ENCODE measurements at regions not wholly inside any gene's neighbourhood (a gene's known extent, or its start where the extent isn't known, plus 50 kb on each side); places are given as distances from the start of the nearest gene placed in this dataset.

GRCh38 chr4:138899999-138900398 lies 115.6 kb upstream of the NOCT start:
- intact Hi-C loops (cut with DNase I) = no loop called here
- ATAC-seq (no peak), DNase-seq (ENCODE audit: low spot score) (no peak)

GRCh38 chr4:138898282-138898681 lies 117.3 kb upstream of the NOCT start:
- no peak for DNase-seq (ENCODE audit: low spot score)
- no peak for ATAC-seq
- intact Hi-C loops (cut with DNase I) = no loop called here

GRCh38 chr4:138897811-138898226 lies 117.8 kb upstream of the NOCT start:
- ATAC-seq (no peak), DNase-seq (ENCODE audit: low spot score) (no peak)
- intact Hi-C loops (cut with DNase I) = no loop called here

- intact Hi-C loops (cut with DNase I) = no loop called here
- DNase-seq (ENCODE audit: low spot score) (no peak), ATAC-seq (no peak)
These were observed 120.9 kb upstream of the NOCT start for GRCh38 chr4:138894709-138895108.

GRCh38 chr4:138894011-138894410 lies 121.6 kb upstream of the NOCT start:
- ATAC-seq (no peak), DNase-seq (ENCODE audit: low spot score) (no peak)
- intact Hi-C loops (cut with DNase I) = no loop called here

DNA sequence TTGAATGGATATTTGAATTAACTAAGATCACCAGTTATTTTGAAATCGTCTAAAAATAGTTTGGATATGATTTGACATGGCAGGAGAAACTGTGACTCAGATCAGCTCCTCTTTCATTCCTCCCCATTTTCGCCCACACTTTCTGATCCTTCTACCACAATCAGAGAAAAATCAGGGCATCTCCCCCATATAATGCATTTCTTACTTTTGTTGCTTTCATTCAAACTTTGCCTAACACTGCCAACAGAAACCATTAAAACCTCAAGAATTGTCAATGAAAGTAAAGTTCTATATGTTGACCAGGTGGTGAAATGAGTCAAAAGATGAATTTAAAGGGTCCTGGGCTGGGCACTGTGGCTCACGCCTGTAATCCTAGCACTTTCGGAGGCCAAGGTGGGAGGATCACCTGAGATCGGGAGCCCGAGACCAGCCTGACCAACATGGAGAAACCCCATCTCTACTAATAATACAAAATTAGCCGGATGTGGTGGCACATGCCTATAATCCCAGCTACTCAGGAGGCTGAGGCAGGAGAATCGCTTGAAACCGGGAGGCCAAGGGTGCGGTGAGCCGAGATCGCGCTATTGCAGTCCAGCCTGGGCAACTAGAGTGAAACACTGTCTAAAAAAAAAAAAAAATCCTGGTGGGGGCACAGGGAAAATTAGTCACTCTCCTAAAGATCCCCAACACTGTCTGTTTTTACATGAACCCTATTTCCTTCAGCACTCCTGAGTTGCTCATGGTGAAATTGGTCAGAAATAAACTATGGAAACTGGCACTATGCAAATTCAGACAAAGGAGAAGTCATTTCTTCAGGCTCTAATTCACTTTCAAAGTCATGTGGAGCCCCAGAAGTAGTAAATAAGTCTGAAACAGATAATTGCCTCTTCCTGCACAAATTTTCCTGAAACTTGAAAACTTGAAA lies 122.8 kb upstream of the NOCT start:
- DNase-seq (ENCODE audit: low spot score) (no peak), ATAC-seq (no peak)
- intact Hi-C loops (cut with DNase I) = no loop called here

- no peak for ATAC-seq
- intact Hi-C loops (cut with DNase I) = no loop called here
These were observed 124.0 kb upstream of the NOCT start for GRCh38 chr4:138891631-138892031.

DNA sequence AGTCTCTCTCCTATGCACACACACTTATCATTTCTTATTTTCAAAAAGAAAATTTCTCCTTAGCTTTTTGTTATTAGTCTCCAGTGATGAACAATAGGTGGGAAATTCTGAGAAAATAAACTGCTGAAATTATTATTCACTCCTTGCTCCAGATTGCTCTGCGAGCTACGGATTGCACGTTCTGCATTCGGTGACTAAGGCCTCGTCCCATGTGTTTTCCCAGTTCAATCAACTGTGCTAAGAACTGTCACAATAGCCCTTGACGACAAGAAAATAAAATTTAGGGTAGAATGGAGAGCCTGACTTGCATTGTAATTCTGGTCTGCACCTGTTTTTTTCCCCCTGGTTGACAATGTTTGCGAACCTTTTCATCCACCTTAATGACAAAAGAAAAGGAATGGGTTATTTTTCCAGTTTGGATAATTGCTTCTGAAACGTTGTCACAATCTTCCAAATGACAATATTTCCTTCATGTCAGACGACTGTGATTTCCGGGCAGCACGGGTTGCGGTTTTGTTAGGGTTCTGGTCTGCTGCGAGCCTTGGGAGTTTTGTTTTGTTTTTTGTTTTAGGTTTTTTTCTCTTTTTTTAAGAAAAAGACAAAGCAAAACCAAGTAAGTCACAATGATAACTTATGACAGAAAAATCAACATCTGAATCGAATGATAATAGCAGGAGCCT lies 124.5 kb upstream of the NOCT start:
- intact Hi-C loops (cut with DNase I) = no loop called here

More at GRCh38 chr4:138891631-138892031, 124.0 kb upstream of the NOCT start:
- no peak for DNase-seq (ENCODE audit: low spot score)

GRCh38 chr4:138889216-138889615 lies 126.4 kb upstream of the NOCT start:
- no peak for ATAC-seq
- DNase-seq (ENCODE audit: low spot score) = no peak
- intact Hi-C loops (cut with DNase I) = no loop called here

More for the DNA sequence above, 124.5 kb upstream of the NOCT start:
- ATAC-seq (no peak), DNase-seq (ENCODE audit: low spot score) (no peak)

DNA sequence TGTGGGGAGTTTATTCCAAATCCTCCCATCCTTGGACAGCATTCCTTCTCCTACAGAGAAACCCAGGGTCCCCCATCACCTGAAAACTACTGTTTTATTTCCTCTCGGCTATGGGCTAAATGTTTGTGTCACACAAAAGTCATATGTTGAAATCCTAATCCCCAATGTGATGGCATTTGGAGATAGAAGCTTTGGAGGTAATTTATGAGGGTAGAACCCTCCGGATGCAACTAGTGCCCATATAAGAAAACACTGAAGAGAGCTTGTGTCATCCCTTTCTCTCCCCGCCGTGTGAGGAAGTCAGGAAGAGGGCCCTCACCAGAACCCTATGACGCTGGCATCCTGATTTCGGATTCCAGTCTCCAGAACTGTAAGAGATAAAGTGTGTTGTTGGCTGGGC lies 127.8 kb upstream of the NOCT start:
- ATAC-seq (no peak), DNase-seq (ENCODE audit: low spot score) (no peak)
- intact Hi-C loops (cut with DNase I) = no loop called here

GRCh38 chr4:138887341-138887740 lies 128.2 kb upstream of the NOCT start:
- no peak for DNase-seq (ENCODE audit: low spot score)
- intact Hi-C loops (cut with DNase I) = no loop called here
- no peak for ATAC-seq

DNA sequence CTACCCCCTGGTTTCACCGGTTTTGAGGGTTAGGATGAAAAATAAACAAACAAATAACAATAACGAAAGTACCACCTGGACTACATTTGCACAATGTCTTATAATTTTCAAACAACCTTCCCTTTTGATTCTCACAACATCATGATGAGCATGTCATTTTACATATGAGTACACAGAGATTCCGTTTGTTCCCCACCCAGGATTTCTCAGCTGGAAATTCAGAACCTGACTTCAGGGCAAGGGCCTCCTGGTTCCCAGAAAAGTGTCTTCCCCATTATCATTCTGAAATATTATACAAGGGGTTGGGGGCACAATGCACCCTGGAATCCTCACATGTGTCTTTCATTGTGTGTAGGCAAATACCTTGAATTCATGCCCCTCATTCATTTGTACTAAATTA lies 135.8 kb upstream of the NOCT start:
- intact Hi-C loops (cut with DNase I) = no loop called here
- ATAC-seq = no peak
- no peak for DNase-seq (ENCODE audit: low spot score)

- DNase-seq (ENCODE audit: low spot score) (no peak), ATAC-seq (no peak)
- intact Hi-C loops (cut with DNase I) = no loop called here
These were observed 139.5 kb upstream of the NOCT start for GRCh38 chr4:138875891-138876608.

DNA sequence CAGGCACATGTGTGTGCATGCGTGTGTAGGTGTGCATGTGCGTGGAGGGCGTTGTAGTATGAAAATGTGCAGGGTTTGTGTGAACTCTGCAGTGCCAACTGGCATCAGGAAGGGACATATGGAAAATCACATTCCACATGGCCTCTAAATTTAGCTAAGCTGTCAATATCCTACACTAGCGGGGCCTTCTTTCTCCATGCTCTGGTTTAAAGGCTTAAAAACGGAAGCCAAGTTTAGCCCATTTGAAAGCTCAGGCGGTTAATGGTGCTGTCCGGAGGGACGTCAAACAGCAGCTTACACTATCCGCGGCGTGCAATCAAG lies 144.1 kb upstream of the NOCT start:
- ATAC-seq (peak; percentile 23), DNase-seq (ENCODE audit: low spot score) (no peak)
- intact Hi-C loops (cut with DNase I) = no loop called here

DNA sequence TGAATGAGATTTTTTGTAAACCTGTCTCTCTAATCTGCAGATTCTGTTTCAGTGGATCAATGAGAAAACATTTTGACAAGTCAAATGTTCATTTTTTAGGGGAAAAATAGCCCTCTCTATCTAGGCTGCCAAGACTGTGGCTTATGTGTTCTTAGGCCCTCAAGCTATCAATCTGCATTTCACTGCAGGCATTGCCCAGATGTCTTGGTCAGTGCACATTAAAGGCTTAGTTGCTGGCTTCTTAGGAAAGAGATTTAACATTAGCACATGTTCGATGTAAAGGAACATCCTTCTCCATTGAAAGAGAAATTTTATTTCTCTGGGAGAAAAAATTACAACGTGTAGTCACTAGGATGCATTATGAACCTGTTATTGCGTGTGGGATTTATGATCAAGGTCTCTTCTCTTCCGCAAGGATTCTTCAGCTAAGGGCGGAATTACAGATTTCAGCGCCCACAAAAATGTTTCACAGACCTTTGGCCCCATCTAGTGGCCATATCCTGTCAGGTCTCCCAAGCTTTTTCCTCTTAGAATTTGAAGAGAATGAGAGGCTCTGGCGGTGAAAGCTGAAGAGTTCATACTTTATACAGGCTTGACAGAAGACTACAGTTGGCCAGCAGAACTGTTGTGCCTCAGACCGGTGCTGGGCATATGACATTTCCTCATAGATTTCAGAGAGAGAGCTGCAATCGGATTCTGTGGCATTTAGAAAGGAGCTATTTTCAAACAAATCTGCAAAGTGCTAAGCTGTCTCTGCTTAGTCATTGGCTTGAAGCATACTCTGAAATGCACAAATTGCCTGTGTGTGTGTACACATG lies 144.6 kb upstream of the NOCT start:
- ATAC-seq (peak; percentile 79), DNase-seq (ENCODE audit: low spot score) (peak; percentile 66)
- intact Hi-C loops (cut with DNase I) = no loop called here

GRCh38 chr4:138869631-138870030 lies 145.9 kb upstream of the NOCT start:
- intact Hi-C loops (cut with DNase I) = no loop called here
- no peak for ATAC-seq
- no peak for DNase-seq (ENCODE audit: low spot score)

- DNase-seq (ENCODE audit: low spot score) (no peak), ATAC-seq (no peak)
- intact Hi-C loops (cut with DNase I) = no loop called here
These were observed 146.4 kb upstream of the NOCT start for GRCh38 chr4:138869165-138869564.

- ATAC-seq (no peak), DNase-seq (ENCODE audit: low spot score) (no peak)
- intact Hi-C loops (cut with DNase I) = no loop called here
These were observed 147.0 kb upstream of the NOCT start for GRCh38 chr4:138868562-138868961.

DNA sequence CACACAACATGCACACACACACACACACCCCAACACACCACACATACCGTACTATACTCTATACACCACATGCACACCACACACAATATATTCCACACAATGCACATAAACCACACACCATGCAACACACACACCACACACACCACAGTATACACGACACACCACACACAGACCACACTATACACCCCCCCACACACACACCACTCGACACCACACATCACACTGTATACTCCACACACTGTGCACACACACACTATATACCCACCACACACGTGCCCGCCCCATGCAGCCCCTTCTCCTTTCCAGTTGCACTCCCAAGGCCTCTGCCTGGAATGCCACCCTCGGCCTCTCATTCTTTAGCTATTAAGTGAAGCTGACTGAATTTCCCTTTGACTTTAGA lies 148.2 kb upstream of the NOCT start:
- ATAC-seq = no peak
- intact Hi-C loops (cut with DNase I) = no loop called here

More for the DNA sequence above, 148.2 kb upstream of the NOCT start:
- DNase-seq (ENCODE audit: low spot score) = no peak
